Nephron (organoid): ENCODE measurements at regions not wholly inside any gene's neighbourhood (a gene's known extent, or its start where the extent isn't known, plus 50 kb on each side); places are given as distances from the start of the nearest gene placed in this dataset.
A peak's percentile ranks its signal among the peaks of the same experiment; 100 is the strongest.

Experiments
- H3K27ac Mint-ChIP-seq, 3 experiments: 2 replicates each; pipeline ENCODE4 v1.8.0; 2020; ENCODE audit warnings: mixed read lengths in 3 of 3, mild to moderate bottlenecking in 2 of 3, moderate library complexity in 1 of 3
- H3K27me3 Mint-ChIP-seq: 2 replicates; pipeline ENCODE4 v1.8.0; 2021; ENCODE audit warnings: low read depth, mild to moderate bottlenecking, moderate library complexity, mixed read lengths
- H3K36me3 Mint-ChIP-seq: 2 replicates; pipeline ENCODE4 v1.8.0; 2020; ENCODE audit warnings: low read depth, mixed read lengths
- H3K4me1 Mint-ChIP-seq: 2 replicates; pipeline ENCODE4 v1.8.0; 2020; ENCODE audit warnings: mixed read lengths
- H3K4me3 Mint-ChIP-seq, 3 experiments: 2 replicates each; pipeline ENCODE4 v1.8.0; 2020; ENCODE audit warnings: mild to moderate bottlenecking in 3 of 3, mixed read lengths in 3 of 3, moderate library complexity in 2 of 3
- H3K9me3 Mint-ChIP-seq: 2 replicates; pipeline ENCODE4 v1.8.0; 2020; ENCODE audit warnings: mixed read lengths
- TF ChIP-seq, protein P1 (sequence below), 3 experiments: fragments of 200-600 bp; sonication (generic); IDR thresholded peaks; one replicate each; pipeline ENCODE4 v1.5.0; 2021; ENCODE audit warnings: antibody characterized with exemption in 3 of 3; ENCODE audit not compliant: unreplicated experiment in 3 of 3

DNA sequence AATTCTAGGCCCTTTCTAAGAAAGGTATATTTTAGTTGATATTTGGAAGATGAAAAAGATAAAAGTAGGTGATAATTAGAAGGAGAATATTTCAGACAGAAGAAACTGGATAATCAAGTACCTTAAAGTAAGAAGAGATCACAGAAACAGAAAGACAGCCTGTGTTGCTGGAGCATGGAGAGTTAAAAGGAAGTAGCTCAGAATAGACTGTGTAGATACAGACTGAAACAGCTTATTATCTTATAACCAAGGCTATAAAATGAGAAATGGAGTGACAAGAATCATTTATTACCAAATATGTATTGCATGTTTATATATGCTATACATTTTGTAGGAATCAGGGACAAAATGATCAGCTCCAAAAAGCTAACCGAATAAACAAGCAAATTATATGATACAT is 1120.3 kb downstream of the BRINP3 start:
- TF ChIP-seq, protein P1, sequence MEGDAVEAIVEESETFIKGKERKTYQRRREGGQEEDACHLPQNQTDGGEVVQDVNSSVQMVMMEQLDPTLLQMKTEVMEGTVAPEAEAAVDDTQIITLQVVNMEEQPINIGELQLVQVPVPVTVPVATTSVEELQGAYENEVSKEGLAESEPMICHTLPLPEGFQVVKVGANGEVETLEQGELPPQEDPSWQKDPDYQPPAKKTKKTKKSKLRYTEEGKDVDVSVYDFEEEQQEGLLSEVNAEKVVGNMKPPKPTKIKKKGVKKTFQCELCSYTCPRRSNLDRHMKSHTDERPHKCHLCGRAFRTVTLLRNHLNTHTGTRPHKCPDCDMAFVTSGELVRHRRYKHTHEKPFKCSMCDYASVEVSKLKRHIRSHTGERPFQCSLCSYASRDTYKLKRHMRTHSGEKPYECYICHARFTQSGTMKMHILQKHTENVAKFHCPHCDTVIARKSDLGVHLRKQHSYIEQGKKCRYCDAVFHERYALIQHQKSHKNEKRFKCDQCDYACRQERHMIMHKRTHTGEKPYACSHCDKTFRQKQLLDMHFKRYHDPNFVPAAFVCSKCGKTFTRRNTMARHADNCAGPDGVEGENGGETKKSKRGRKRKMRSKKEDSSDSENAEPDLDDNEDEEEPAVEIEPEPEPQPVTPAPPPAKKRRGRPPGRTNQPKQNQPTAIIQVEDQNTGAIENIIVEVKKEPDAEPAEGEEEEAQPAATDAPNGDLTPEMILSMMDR (IDR thresholded peaks at IDR 0.05; ENCODE audit: unreplicated experiment in 3 of 3): no peak
- no peaks in the 10 kb centered on the region for H3K27me3 Mint-ChIP-seq
- no peak overlapping the region for H3K27ac Mint-ChIP-seq
- no peaks in the 10 kb centered on the region for H3K4me1 Mint-ChIP-seq
- H3K9me3 Mint-ChIP-seq: no peaks in the 10 kb centered on the region
- no peaks in the 10 kb centered on the region for H3K36me3 Mint-ChIP-seq
- no peak overlapping the region for H3K4me3 Mint-ChIP-seq

DNA sequence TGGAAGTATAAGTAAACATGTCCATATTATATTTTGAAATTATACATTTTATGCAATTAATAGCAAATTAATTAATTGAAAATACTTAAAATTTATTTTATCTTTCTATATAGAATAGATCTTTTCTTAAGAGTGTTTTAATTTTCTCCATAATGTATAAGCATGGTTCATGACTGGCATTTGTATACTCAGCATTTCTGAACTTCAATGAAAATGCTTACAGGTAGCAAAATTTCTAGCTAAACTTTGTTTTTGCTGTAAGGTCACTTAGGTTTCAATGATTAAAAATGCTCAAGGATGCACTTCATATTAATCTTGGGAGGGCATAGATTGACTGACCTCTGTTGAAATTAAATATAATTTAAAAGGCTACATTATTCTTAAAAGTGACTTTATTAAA is 1108.1 kb downstream of the BRINP3 start:
- TF ChIP-seq, protein P1 (IDR thresholded peaks at IDR 0.05; ENCODE audit: unreplicated experiment in 3 of 3): no peak
- Mint-ChIP-seq H3K4me1 (no peaks in the 10 kb centered on the region), H3K4me3 (no peak overlapping the region), H3K9me3 (peaks cover 4% of the 10 kb centered on the region), H3K27ac (peak overlapping the region in 1 of 3 experiments; percentile 68), H3K27me3 (no peaks in the 10 kb centered on the region), H3K36me3 (no peaks in the 10 kb centered on the region)

DNA sequence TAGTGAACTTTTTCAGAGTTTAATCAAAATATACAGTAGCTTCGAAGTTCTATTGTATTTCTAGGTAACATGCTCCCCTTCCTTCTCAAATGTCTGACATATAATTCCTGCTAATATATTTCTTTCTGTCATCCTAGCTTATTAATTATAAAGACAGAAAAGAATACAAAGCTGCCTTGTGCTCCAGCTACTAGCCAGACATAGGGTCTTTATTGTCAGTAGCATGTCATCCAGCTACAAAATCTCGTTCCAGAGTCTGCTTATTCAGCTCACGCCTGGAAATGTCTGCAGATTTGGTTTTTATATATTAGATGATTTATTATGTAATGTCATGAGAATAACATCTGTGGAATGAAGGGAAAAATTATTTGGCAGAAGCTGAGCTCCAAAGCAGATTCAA is 1102.8 kb downstream of the BRINP3 start:
- no peaks in the 10 kb centered on the region for H3K4me1 Mint-ChIP-seq

DNA sequence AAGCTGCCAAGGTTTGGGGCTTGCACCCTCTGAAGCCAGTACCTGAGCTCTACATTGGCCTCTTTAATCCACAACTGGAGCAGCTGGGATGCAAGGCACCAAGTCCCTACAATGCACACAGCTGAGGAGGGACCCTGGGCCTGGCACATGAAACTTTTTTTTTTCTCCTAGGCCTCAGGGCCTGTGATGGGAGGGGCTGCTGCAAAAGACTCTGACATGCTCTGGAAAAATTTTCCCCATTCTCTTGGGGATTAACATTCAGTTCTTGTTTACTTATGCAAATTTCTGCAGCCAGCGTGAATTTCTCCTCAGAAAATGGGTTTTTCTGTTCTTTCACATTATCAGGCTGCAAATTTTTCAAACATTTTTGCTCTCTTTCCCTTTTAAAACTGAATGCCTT is 1072.2 kb downstream of the BRINP3 start:
- H3K36me3 Mint-ChIP-seq: no peaks in the 10 kb centered on the region

More for the DNA sequence above, 1102.8 kb downstream of the BRINP3 start:
- Mint-ChIP-seq H3K36me3 (no peaks in the 10 kb centered on the region), H3K27ac (no peak overlapping the region), H3K27me3 (no peaks in the 10 kb centered on the region), H3K9me3 (peaks cover 6% of the 10 kb centered on the region), H3K4me3 (no peak overlapping the region)
- TF ChIP-seq, protein P1 (IDR thresholded peaks at IDR 0.05; ENCODE audit: unreplicated experiment in 3 of 3): no peak

DNA sequence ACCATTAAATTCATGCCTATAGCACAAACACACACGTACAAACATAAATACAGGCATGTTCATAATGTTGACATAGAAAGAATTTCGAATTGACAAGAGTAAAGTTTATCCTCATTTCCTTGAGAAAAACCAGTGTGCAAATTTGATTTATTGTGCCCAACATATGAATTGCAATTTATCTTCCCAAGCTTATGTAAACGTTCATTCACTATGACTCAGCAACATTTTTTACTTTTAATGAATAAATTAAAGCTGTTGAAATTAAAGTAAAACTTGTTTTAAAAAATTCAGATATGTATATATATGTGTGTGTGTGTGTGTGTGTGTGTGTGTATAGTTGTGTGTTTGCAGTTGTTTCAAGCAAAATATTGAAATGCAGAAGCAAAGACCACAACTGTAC is 1067.9 kb downstream of the BRINP3 start:
- no peak overlapping the region for H3K27ac Mint-ChIP-seq
- H3K4me3 Mint-ChIP-seq: no peak overlapping the region
- H3K27me3 Mint-ChIP-seq: no peaks in the 10 kb centered on the region
- no peaks in the 10 kb centered on the region for H3K4me1 Mint-ChIP-seq
- peaks cover 3% of the 10 kb centered on the region for H3K9me3 Mint-ChIP-seq
- no peaks in the 10 kb centered on the region for H3K36me3 Mint-ChIP-seq
- TF ChIP-seq, protein P1 (IDR thresholded peaks at IDR 0.05; ENCODE audit: unreplicated experiment in 3 of 3): no peak

More for the DNA sequence above, 1072.2 kb downstream of the BRINP3 start:
- no peaks in the 10 kb centered on the region for H3K27me3 Mint-ChIP-seq
- H3K9me3 Mint-ChIP-seq: peaks cover 8% of the 10 kb centered on the region
- H3K27ac Mint-ChIP-seq: no peak overlapping the region
- TF ChIP-seq, protein P1 (IDR thresholded peaks at IDR 0.05; ENCODE audit: unreplicated experiment in 3 of 3): no peak
- no peak overlapping the region for H3K4me3 Mint-ChIP-seq
- no peaks in the 10 kb centered on the region for H3K4me1 Mint-ChIP-seq

DNA sequence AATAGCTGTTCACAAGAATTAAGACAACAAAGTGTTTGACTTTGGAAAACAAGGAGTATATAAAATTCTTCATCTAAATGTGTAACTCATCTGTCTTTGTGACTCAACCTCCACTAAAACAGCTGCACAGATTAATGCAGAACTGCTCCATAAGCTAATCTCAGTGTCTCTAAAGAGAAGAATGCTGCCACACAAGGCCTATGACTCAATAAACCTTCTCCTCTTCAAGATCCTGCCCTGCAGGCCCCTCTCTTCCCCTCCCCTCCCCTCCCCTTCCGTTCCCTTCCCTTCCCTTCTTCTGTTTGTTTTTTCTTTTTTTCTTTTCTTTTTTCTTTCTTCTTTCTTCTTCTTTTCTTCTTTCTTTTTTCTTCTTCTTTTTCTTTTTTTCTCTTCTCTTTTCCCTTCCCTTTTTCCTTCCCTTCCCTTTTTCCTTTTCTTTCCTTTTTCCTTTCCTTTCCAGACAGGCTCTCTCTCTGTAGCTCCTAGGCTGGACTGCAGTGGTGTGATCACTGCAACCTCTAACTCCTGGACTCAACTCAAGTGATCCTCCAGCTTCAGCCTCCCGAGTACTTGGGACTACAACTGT is 1052.8 kb downstream of the BRINP3 start:
- Mint-ChIP-seq H3K4me1 (no peaks in the 10 kb centered on the region), H3K27ac (no peak overlapping the region), H3K36me3 (no peaks in the 10 kb centered on the region), H3K4me3 (no peak overlapping the region), H3K27me3 (no peaks in the 10 kb centered on the region), H3K9me3 (no peaks in the 10 kb centered on the region)
- TF ChIP-seq, protein P1 (IDR thresholded peaks at IDR 0.05; ENCODE audit: unreplicated experiment in 3 of 3): no peak
